GM20000 (cell line): ENCODE measurements at regions not wholly inside any gene's neighbourhood (a gene's known extent, or its start where the extent isn't known, plus 50 kb on each side); places are given as distances from the start of the nearest gene placed in this dataset.

ENCODE experiments used
- DNase-seq: peaks from one replicate; pipeline ENCODE4 v3.0.0; 2012; ENCODE audit warnings: low spot score
- CTCF ChIP-seq: IDR thresholded peaks from 2 replicates; pipeline ENCODE4 v1.5.1; 2012; ENCODE audit warnings: mild to moderate bottlenecking, control low read depth; ENCODE audit errors: extremely low read depth, missing control alignments

- no peak for DNase-seq
- no peak for TF ChIP-seq CTCF
Measured at GRCh38 chr4:126475730-126476129, 1157.0 kb upstream of the INTU start.

GRCh38 chr4:126479709-126480108 lies 1153.0 kb upstream of the INTU start:
- DNase-seq, result no peak
- no peak for TF ChIP-seq CTCF

- TF ChIP-seq CTCF, result no peak
- no peak for DNase-seq
Measured at GRCh38 chr4:126482311-126482710, 1150.4 kb upstream of the INTU start.

GRCh38 chr4:126486377-126486776 lies 1146.4 kb upstream of the INTU start:
- DNase-seq, result no peak
- no peak for TF ChIP-seq CTCF

GRCh38 chr4:126489826-126490463 lies 1142.8 kb upstream of the INTU start:
- no peak for DNase-seq

GRCh38 chr4:126495163-126495752 lies 1137.5 kb upstream of the INTU start:
- no peak for DNase-seq
- no peak for TF ChIP-seq CTCF

More at GRCh38 chr4:126489826-126490463, 1142.8 kb upstream of the INTU start:
- TF ChIP-seq CTCF, result no peak

GRCh38 chr4:126512979-126513378 lies 1119.8 kb upstream of the INTU start:
- no peak for DNase-seq
- TF ChIP-seq CTCF, result no peak
